NCI-H2196 (cell line): ENCODE measurements at regions not wholly inside any gene's neighbourhood (a gene's known extent, or its start where the extent isn't known, plus 50 kb on each side); places are given as distances from the start of the nearest gene placed in this dataset.

Source experiments
- DNase-seq: peaks from one replicate; lab custom pipeline; 2025; ENCODE audit not compliant: unreplicated experiment; lab: John Stamatoyannopoulos, UW

DNA sequence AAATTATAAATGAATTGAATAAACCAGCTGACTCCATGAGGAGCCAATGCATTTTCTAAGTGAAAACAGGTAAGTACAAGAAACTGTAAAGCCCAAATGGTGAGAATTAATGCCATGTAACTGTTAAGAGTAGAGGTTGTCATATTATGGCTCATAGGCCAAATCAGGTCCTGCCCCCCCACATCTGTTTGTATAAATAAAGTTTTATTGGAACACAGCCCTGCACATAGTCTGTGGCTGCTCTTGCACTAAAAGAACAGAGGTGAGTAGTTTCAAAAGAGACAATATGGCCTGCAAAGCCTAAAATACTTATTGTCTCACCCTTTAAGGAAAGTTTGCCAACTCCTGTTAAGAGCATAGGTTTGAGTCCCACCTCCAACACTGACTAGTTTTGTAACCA is 140.5 kb upstream of the SRRM4 start:
- no peak for DNase-seq

GRCh38 chr12:118841588-118841987 is 139.8 kb upstream of the SRRM4 start:
- no peak for DNase-seq

DNA sequence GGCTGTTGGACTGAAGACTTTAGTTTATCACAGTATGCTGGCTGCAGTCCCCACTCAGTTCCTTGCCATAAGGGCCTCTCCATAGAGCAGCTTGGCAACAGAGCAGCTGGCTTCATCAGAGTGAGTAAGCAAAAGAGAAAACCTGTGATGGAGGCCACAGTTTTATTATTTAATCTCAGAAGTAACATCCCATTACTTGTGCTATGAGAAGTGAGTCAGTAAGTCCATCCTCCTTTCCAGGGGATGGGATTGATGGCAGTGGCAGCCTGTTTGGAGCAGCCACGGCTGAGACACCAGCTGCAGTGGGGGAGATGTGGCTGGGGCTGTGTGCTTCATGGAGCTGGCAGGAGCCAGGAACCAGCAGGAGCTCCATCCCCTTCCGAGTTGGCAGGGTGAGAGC is 138.5 kb upstream of the SRRM4 start:
- DNase-seq = no peak

- DNase-seq = no peak
These were observed 134.9 kb upstream of the SRRM4 start for GRCh38 chr12:118846416-118846815.

- DNase-seq = no peak
These were observed 131.0 kb upstream of the SRRM4 start for GRCh38 chr12:118850244-118850825.

- no peak for DNase-seq
These were observed 129.4 kb upstream of the SRRM4 start for GRCh38 chr12:118851891-118852290.

- peak; percentile 2 for DNase-seq
These were observed 127.7 kb upstream of the SRRM4 start for GRCh38 chr12:118853634-118854033.

DNA sequence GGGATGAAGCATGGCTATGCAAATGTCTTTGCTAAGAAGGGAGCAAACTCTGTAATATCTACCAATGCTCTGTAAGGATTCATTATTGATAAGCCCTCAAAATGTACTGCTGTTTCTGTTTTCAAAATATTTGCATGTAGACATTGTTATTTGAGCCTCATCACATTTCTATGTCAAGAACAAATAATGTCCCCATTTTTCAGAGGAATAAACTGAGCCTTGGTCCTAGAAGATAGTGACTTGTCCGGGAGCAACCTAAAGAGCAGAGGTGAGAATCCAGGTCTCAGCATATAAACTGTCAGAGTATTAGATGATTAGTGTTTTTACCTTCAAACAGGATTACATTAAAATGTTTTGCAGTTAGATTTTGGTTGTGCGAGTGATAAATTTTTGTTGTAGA is 125.5 kb upstream of the SRRM4 start:
- DNase-seq = no peak

- no peak for DNase-seq
These were observed 115.0 kb upstream of the SRRM4 start for GRCh38 chr12:118866346-118866745.

- no peak for DNase-seq
These were observed 110.8 kb upstream of the SRRM4 start for GRCh38 chr12:118870551-118870950.

- no peak for DNase-seq
These were observed 106.4 kb upstream of the SRRM4 start for GRCh38 chr12:118874698-118875548.

DNA sequence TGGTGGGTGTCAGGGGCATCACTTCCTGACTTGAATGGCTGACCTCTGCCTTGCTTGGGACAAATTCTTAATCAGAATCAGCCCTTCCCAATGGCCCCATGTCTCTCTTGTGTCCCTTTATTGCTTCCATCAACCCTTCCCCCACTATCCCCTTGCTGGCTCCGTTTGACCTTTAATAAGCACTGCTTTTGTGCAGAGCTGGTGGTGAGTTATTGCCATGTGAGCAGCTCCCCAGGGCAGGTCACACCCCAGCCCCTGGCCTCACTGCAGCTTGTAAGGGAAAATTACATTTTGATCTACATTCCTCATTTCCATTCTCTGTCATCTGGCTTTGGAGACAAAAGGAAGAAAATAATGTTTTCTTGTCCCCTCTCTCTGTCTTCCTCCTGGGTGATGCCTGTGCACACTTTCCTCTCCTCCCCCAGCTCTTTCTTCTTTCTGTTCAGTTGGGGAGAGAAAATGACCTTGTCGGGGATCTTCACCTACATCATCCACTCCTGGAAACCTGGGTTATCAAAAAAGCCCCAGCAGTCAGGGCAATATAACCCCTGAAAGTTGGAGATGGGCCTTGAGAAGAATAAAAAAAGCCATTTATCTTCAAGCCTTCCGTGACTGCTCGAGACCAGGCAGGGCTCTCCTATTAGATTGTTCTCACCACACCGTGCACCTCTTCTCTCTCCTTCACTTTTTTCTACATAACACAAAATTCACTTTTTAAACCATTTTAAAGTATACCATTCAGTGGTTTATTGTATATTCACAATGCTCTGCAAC is 100.4 kb upstream of the SRRM4 start:
- no peak for DNase-seq

DNA sequence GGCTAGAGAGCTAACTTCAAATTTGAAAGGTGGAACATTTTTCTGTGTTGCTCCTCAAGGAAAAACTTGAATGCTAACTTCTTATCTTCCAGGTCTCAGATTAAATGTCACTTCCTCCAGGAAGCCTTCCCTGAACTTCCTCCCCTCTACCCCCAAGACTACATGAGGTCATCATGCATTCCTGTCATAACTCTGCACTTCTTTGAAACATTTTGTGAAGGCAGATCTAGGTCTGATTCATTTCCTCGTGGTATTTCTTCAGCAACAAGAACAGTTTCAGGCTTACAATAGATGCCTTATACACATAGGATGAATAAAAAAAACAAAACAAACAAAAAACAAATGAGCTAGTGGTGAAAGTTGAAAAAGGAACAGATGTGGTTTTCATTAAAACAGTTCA is 97.1 kb upstream of the SRRM4 start:
- no peak for DNase-seq

DNA sequence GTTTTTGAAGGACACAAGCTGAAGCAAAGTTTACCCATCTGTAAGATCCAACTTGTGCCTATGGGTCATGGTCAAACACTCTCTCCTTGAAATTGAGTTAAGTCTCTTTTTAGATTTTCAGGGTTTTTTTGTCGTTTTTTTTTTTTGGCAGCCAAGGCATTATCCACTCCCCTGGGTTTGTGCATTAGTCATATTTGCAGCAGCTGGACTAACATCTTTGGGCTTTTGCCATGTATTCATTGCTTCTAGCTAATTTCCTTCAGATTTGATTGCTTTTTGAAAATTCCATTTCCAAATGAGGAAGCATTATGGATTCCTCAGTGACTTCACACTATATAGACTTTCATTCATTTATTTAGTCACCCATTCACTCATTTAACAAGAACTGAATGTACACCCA is 80.3 kb upstream of the SRRM4 start:
- DNase-seq = no peak

- no peak for DNase-seq
These were observed 72.5 kb upstream of the SRRM4 start for GRCh38 chr12:118908811-118909210.

- DNase-seq = no peak
These were observed 68.6 kb upstream of the SRRM4 start for GRCh38 chr12:118912697-118913270.

GRCh38 chr12:118921761-118922160 is 59.6 kb upstream of the SRRM4 start:
- DNase-seq = no peak

- no peak for DNase-seq
These were observed 58.9 kb upstream of the SRRM4 start for GRCh38 chr12:118922405-118922804.

- DNase-seq = no peak
These were observed 55.9 kb upstream of the SRRM4 start for GRCh38 chr12:118925407-118925806.

- no peak for DNase-seq
These were observed 55.5 kb upstream of the SRRM4 start for GRCh38 chr12:118925826-118926225.
